IPS-18c (cell line): ENCODE measurements at regions not wholly inside any gene's neighbourhood (a gene's known extent, or its start where the extent isn't known, plus 50 kb on each side); places are given as distances from the start of the nearest gene placed in this dataset.

ENCODE experiments used
- H3K4me3 ChIP-seq: 2 replicates; pipeline ENCODE4 v1.7.0; 2013; ENCODE audit warnings: low read depth, mild to moderate bottlenecking, low read length, moderate library complexity; ENCODE audit not compliant: insufficient read depth
- H3K9me3 ChIP-seq: one replicate; pipeline ENCODE4 v1.6.1; 2013; ENCODE audit warnings: mild to moderate bottlenecking, low read length, moderate library complexity; ENCODE audit not compliant: control insufficient read depth, insufficient read depth

DNA sequence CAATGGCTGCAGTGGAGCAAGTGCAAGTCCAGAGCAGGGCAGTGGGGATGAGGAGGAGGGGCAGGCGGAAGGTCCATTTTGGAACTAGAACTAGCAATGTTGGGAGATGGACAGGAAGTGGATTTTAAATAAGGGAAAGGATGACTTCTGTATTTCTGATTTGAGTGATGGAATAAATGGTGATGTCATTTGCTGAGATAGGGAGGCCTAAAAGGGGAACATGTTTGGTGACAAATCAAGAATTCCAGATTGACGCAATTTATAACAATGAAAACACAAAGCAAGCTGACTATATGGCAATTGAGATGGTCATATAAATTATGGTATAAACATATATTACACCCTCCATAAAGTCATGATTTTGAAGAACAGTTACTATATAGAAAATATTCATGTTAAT, 209.3 kb downstream of the SS18 start:
- no peaks in the 10 kb centered on the region for H3K9me3 ChIP-seq
- H3K4me3 ChIP-seq, result no peak overlapping the region

DNA sequence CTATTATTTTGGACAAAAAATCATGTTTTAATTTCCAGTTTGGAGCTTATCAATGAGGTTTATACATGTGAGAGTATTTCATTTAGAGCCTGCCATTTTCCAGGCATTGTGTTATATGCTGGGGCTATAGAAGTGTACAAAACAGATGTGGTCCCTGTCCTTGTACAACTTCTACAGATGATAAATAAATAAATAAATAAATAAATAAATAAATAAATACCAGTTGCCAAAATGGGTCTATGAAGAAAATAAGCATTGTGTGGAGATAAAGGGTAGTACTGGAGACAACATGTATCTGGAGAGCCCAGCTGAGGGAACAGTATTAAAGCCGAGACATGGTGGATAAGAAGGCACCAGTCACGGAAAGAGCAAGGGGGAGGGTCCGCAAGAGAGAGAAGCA, 210.0 kb downstream of the SS18 start:
- no peak overlapping the region for H3K4me3 ChIP-seq
- H3K9me3 ChIP-seq, result no peaks in the 10 kb centered on the region

DNA sequence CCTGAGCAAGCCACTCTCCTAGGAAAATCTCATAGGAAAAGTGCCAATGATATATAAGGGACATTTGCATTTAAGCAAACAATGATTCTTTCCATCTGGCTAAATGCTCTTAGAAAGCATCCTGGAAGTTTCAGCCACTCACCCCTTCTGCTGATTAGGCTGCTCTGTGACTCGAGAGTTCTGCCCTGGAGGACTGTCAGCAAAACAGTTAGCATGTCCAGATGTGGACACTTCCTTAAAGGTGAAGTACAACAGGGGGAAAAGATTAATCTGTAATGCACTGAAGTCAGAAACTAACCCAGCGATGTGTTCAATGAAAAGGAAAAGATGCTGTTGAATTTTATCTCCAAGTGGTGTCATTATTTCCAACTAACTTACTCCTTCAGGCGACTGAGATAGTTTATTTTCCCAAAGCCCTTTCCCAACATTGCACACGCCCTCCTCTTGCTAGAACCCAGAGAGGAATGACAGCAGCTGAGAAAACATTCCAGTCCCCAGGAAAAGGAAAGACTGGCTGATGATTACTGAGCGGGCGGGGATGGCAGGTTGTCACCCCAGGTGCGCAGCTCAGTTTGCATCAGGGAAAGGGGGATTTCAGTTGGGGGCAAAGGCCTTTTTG, 214.0 kb downstream of the SS18 start:
- no peak overlapping the region for H3K4me3 ChIP-seq

DNA sequence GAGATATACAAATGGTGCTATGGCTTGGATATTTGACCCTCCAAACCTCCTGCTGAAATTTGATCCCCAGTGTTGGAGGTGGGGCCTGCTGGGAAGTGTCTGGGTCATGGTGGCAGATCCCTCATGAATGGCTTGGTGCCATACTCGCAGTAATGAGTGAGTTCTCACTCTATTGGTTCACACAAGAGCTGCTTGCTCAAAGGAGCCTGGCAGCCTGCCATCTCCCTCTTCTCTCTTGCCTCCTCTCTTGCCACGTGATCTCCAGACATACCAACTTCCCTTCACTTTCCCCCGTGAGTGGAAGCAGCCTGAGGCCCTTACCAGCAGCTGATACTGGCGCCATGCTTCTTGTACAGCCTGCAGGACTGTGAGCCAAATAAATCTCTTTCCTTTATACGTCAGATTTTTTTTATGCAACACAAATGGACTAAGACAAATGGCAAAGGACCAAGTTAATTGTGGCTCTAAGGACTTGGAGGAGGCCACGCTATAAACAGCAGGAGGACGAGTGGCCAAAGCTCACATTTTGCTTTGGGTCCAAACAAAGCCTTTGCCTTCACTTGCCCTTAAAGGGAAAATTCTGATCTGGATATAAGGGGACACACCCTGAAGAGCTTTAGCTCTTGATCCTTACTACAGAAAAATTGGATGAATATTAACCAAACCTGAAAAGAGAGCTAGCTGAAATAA, 214.7 kb downstream of the SS18 start:
- Histone ChIP-seq H3K4me3 (no peak overlapping the region), H3K9me3 (no peaks in the 10 kb centered on the region)

More for the DNA sequence above, 214.0 kb downstream of the SS18 start:
- no peaks in the 10 kb centered on the region for H3K9me3 ChIP-seq

DNA sequence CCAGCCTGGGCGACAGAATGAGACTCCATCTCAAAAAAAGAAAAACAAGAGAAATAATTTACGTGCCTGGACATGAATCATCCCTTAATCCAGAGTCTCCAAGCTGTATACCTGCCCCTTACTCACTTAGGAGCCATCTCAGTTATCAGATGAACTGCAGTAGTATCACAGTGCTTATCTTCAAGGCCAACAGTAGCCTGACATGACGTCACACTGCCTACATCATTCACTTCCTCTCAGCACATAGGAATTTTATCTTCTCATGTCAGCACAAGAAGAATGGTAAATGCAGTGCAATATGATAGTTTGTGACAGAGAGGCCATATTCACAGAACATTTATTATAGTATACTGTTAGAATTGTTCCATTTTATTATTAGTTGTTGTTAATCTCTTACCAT, 216.6 kb downstream of the SS18 start:
- Histone ChIP-seq H3K9me3 (no peaks in the 10 kb centered on the region), H3K4me3 (no peak overlapping the region)

DNA sequence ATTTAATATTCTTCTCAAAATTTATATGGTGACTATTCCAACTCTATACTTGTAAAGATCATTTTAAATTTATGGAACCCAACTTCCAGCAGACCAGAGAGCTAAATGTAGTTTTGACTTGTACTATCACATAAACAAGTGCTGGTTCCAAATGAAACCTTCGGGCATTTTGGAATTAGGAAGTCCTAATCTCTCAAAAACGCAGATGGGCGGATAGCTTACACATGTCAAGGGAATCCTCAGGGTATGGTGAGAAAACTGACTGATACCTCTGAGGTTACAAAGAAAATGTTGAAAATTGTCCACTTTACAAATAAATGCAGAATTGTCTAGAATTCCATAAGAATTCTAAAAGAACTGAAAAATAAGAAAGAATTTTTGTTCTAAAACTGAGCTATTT, 224.1 kb downstream of the SS18 start:
- Histone ChIP-seq H3K9me3 (no peaks in the 10 kb centered on the region), H3K4me3 (no peak overlapping the region)

DNA sequence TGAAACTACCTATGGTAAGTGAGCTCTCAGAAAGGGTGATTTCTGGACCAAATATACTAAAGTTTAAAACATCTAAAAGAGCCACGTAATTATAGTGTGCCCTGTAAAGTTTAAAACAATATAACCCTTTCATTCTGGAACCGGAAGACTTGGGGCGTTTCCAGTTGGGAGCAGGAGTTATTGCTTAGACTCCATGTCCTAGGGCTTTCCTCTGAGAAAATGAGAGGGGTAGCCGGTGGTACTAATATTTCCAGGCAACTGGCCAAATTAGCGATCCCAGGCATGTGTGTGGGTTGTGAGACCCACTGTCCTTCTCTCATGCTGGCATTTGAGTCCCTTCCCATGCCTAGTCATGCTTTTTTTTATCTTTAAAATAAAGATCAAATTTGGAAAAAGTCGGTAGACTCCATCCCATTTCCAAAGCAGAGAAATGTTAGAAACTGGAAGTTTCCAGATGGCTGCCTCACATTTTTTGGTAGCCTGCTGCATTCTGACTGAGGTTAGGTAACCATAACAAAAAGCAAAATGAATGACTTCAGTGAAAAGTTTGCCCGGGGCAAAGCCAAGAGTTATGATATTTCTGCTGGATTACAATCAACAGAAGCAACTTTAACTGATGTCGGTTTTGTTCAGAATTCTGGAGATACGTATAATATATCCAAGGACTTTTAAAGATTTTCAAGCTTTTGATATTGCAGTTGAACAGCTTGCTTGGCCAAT, 227.4 kb downstream of the SS18 start:
- H3K9me3 ChIP-seq, result no peaks in the 10 kb centered on the region
- H3K4me3 ChIP-seq, result no peak overlapping the region

DNA sequence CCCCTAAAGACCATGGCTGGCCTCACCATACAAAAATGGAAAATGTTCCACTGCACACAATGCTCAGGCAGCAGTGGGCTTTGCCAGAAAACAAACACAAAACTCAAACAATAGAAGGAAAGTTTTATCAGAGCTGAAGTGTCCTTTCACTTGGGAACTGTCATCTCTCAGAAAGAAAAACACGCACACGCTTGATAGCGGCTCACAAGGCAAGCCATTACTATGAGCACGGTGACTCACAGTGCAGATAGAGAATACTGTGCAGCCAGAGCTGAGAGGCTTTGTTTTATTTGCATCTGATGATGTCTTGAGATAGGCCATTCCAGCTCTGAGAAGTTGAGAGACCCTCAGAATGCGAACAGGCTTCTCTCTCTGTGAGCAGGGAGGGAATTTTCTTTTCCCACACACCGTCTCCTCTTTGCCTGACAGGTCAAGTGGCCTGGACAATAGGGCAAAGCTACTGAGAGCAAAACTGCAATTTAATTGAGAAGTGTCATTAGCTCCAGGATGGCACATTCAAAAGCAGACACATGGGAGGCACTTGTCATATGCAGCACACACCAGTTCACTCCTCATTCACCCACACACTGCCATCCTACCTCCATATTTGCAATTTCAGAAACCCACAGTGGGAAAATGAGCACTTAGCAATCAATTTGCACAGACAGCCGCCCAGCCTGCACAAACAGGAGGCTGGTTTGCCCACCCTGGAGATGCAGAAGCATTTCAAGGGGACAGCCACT, 236.6 kb downstream of the SS18 start:
- Histone ChIP-seq H3K4me3 (no peak overlapping the region), H3K9me3 (no peaks in the 10 kb centered on the region)

DNA sequence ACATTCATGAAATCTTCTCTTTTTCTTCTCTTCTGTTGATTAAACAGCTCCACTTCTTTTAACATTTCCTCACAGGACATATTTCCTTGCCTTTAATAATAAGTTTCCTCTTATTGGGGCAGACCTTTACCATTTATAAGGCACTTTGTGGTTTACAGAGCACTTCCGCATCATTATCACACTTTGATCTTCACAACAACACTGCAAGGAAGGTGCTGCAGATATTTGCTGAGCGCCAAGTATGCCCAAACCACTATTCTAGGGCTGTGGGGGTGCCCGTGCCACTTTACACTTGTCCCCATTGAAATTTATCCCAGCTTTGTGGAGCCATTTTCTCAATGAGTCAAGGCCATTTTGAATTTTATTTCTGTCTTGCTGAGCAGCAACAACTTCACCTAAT, 246.6 kb downstream of the SS18 start:
- Histone ChIP-seq H3K9me3 (no peaks in the 10 kb centered on the region), H3K4me3 (no peak overlapping the region)

DNA sequence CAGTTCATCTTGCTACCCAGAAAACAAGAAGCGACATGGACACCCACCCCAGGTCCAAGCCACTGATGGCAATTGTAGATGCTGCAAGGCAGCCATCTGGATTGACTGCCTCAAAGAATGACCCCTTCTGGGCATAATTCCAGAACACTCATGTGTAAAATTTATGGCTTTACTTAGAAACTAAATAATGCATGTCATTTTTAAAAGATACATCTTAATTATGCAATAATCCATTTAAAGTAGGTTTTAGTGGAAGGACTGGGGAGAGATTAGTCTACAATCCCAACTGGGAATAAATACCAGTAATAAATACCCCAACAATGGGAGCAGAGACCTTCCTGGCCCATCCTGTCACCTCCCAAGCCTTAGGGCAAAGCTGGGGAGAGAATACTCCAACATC, 247.7 kb downstream of the SS18 start:
- no peak overlapping the region for H3K4me3 ChIP-seq

DNA sequence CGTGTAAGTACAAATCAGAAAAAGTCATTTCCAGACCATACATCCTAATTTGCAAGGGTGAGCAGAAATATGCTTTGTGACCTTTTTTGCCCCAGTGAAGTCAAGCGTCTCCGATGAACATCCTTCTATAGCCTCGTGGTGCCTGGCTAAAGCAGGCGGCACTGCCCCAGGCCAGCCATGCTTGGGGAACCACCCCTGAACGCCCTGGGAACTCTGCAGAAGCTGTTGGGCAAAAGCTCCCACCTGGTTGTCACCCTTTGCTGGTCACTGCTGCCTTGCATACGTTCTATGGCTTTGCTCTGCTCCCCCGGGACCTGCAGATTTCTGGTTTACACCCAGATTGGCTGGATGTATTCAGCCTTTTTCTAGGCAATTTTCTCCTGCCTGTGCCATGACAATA, 256.4 kb downstream of the SS18 start:
- no peaks in the 10 kb centered on the region for H3K9me3 ChIP-seq
- H3K4me3 ChIP-seq, result no peak overlapping the region

More for the DNA sequence above, 247.7 kb downstream of the SS18 start:
- H3K9me3 ChIP-seq, result no peaks in the 10 kb centered on the region

DNA sequence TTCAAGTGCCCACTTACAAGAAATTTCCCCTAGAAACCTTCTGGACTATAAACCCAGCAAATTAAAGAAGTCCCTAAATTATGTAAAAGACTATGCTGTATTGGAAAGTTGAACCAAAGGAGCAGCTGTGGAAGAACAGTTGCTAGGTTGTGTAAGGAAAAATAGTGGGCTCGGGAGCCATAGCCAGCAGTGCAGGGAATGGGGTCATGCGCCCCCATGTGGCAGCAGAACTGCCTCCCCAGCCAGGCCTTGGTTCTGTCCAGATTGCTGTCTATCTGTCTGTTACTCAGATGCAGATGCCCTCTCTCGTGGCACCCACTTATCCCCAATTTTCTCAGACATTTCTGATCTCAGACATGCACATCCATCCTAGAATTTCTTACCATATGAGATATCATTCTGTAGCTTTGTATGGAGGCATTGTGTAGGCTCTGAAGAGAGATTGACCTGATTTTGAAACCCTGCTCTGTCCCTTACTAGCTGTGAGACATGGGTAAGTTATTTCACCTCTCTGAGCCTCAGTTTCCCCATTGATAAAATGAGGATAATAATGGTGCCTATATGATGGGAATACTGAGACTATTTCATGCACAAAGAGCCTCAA, 258.3 kb downstream of the SS18 start:
- H3K9me3 ChIP-seq, result no peaks in the 10 kb centered on the region
- H3K4me3 ChIP-seq, result no peak overlapping the region

DNA sequence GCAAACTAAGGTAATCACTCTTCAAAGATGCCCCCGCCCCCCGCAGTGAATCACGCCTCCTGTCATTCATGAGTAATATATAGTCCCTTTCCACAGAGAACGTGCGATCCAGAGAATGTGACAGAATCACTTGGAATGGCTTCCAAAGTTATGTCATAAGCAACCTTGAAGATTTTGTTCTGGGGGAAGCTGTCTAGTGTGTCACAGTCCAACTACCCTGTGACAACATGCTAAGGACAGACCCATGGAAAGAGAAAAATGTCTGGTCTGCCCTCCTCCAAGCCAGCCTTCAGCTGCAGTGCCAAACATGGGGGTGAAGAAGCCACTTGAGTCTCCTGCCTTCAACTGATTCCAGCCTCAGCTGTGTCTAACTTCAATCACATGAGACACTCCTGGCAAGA, 259.1 kb downstream of the SS18 start:
- H3K4me3 ChIP-seq, result no peak overlapping the region
- no peaks in the 10 kb centered on the region for H3K9me3 ChIP-seq

DNA sequence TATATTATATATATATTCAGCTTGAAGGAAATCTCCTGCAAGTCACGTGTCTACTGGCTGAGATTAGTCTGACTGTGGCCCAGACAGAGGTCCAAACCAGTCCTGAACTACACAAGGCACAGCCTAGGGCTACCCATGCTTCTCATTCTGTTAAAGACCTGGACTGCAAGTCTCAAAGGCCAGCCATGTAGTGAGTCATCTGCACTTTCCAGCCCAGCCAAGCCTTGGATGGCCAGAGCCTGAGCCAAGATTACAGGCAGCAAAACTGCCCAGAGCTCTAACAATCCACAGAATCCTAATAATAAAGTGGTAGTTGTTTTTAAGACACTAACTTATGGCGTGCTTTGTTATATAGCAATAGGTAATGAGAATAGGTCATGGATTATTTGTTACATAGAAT, 259.6 kb downstream of the SS18 start:
- H3K9me3 ChIP-seq, result no peaks in the 10 kb centered on the region

DNA sequence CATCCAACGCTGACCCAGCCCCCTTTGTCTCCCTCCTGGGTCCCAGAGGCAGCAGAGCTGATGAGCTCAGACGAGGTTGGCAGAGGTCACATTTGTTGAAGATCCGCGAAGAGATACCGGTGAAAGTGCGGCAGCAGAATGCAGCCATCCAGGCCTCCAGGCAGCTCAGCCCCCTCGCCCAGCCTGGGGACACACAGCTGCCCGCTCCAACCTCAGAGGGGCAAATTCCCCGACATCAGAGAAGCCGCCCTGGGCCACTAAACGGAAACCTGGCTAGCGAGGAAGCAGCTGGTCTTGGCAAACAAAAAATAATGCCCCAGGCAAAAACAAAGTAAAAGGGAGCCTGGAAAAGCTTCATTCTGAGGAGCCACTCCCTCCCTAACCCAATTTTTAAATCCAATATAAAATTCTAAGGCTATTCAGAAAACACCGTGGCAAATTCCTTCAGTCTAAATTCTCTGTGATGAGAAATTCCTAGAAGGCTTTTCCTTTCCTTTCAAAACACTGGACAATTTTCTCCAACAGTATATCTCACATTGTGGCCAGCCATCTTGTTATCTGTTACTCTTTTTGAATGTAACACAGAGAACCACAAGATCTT, 262.4 kb downstream of the SS18 start:
- Histone ChIP-seq H3K4me3 (no peak overlapping the region), H3K9me3 (no peaks in the 10 kb centered on the region)

More for the DNA sequence above, 259.6 kb downstream of the SS18 start:
- H3K4me3 ChIP-seq, result no peak overlapping the region

DNA sequence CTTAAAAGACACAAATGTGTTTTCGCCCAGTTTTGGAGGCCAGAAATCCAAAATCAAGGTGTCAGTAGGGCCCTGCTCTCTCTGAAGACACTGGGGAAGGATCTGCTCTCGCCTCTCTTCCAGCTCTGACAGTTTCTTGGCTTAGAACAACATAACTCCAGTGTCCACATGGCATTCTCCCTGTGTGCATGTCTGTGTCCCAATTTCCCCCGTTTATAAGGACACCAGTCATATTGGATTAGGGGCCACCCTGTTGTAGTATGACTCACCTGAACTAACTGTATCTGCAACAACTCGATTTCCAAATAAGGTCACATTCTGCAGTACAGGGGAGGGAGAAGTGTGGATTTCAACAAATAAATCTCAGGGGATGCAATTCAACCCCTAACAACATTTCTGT, 263.2 kb downstream of the SS18 start:
- H3K4me3 ChIP-seq, result no peak overlapping the region
- no peaks in the 10 kb centered on the region for H3K9me3 ChIP-seq

DNA sequence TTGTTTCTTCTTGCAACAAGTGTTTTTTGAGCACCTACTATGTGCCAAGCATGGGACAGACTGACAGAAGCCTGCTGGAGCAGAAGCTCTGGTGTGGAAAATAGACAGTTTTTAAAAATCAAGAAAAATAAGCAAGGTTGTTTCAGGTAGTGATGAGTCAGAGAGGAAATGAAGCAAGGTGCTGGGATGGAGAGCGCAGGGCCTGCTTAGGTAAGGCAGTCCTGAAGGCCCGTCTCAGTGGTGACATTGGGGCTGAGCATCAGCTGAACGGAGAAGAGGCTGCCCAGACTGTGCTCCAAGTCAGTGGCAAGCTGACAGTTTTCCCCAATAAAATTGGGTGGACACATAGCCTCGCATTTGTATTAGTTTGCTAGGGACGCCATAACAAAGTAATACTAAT, 263.6 kb downstream of the SS18 start:
- no peak overlapping the region for H3K4me3 ChIP-seq
- H3K9me3 ChIP-seq, result no peaks in the 10 kb centered on the region
